Right forelimb (tissue), 1 donor: ENCODE measurements at regions not wholly inside any gene's neighbourhood (a gene's known extent, or its start where the extent isn't known, plus 50 kb on each side); places are given as distances from the start of the nearest gene placed in this dataset.

Experiments used
- DNase-seq: peaks from one replicate; pipeline ENCODE4 v3.0.0-alpha.2; 2018

- no peak for DNase-seq
These were observed 99.3 kb downstream of the METRNL start for GRCh38 chr17:83178533-83179304.

DNA sequence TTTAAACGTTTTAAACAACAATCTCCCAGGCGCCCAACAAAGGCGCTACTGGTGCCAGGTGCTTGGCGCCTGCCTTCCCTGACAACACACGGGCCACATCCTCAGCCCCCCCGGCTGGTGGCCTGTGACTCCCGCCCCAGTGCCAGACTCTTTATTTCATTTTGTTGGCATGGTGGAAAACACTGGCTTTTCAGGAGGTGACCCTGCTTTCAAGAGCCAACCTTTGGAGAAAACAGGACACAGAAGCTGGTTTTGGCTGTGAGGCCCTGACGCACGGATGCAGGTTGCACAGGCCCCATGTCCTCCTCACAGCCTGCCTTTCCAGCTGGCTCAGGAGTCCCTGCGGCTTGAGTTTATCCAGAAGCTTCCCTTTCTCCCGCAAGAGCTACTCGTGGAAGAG lies 100.0 kb downstream of the METRNL start:
- no peak for DNase-seq

- DNase-seq: no peak
These were observed 100.4 kb downstream of the METRNL start for GRCh38 chr17:83179811-83180210.

DNA sequence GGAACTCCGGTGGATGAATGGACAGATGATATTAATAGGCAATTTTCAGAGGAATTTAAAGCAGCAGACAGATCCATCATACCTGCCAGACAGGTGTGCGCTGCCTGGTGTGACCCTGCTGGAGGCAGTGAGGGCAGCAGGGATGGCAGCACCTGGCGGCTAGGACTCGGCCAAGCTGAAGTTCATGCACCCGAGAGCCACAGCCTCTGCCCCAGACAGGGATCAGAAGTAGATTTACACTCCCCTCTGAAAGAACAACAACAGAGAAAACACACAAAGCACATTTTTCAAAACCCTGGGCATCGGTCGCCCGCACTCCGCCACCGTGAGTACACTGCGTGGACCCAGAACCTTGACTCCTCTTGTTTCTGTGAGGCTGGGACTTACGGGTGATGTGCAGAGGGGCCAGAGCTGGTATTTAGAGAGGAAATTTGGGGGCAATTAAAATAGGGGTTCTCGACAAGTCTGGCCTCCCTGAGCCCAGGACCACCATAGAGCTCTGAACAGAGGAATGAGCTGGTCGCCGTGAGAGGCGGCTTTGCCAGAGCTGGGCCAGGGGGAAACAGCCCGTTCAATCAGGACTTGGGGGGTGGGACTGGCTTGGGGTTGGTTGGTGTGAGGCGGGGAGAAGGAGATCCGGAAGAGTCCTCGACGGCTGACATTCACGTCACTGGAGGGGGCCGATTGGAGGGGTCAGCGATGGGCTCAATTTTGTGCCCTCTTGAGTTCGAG lies 101.0 kb downstream of the METRNL start:
- DNase-seq: peak; percentile 38

GRCh38 chr17:83180996-83181481 lies 101.6 kb downstream of the METRNL start:
- DNase-seq: no peak

DNA sequence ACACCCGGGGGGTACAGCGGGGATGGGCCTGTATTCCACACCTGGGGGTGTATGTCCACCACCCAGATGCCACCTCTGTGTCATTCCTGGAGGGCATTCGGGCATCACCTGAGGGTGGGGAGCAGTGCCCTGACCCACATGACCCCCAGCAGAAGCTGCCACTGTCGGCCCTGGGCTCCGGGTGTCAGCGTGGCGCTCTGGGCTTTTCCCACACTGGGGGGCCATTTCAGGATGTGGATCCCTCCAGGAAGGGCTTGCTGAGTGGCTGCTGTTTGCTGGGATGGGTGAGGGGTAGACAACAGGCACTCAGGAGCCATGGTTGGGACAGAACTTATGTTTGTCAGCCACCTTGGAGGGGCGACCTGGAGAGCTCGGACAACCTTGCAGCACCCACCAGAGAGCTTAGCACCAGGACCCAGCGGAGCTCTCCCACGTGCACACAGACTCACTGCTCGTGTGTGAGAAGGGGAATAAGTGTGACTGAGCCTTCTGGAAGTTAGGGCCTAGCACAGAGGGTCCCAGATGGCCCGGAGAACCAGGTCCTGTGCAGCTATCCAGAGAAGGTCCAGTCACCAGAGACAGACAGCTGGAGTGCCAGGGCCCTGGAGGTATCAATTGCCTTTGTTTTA lies 102.7 kb downstream of the METRNL start:
- no peak for DNase-seq

DNA sequence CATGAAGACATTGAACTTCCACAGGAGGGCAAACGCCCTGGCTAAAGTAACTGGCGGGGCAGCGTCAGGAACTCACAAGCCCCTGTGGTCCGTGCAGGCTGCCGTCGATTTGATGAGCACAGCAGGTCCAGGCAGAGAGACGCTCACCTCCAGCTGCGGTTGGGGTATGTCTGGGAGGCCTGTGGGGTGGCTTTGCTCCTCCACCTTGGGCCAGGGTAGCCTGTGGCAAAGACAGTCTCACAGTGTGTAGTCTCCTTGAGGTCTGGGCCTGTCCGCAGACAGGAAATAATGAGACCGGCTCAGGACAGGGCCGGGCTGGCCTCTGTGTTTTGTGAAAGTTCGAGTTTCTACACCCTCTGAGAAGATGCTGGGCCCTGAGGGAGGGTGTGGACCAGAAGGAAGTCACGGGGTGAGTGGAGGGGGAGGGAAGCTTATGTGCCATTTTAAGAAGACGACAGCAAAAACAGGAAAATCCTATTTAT lies 103.3 kb downstream of the METRNL start:
- peak; percentile 44 for DNase-seq

DNA sequence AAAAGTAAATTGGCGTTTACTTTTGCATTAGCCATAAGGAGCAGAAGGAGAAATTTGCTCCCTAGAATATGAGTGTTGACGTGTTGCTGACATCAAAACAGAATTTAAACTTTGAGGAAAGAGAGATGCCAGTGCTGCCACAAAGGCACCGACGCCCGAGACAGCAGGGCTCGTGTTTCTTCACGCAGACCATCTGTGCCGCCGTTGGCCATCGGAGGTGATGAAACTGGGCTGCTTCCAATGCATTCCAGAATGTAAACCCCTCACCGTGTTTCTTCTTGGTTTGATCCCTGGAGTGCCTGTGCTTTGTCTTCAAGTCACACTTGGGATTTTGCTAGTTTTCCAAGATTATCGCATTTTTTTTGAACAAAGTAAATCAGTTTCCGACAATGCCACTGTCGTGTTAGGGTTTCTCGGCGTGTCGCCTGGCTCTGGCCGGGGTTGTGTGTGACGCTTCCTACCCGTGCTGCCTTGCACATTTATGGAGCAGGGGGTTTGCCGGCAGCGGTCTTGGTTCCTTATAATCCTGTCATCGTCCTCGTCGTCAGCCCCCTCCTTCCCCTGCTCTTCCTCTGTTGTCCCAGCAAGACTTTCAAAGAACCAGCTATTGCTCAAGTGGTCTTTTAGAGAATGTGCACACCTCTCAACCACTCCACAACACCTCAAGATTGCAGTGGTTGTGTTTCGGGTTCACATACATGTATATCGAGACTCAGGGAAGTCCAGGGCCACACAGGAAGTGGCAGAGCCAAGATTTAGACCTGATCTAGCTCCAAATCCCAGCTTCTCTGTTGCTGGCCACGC lies 103.9 kb downstream of the METRNL start:
- DNase-seq: no peak

DNA sequence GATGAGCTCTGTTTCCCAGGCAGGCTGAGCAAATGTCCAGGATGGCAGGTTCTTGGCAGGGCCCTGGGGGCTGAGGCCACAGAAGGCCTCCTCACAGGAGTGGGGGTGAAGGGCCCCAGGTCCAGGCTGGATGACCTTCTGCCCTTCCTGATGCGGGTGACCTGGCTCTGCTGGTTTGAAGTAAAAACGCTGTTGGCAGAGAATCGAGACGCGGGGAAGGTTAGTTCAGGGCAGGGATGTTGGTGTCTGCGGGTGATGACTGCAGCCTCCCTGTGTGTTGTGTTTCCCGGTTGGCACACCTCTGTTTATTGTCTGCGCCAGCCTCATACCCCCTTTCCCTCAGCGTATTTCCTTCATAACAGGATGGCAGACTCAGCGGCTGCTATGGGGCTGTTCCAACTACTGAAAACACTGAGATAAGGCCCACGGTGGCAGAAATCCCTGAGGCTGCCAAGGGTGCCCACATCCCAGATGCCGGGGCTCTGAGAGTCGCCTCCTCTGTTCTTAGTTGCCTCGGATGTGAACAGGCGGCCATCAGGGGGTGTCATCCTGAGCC lies 104.6 kb downstream of the METRNL start:
- peak; percentile 35 for DNase-seq

- no peak for DNase-seq
These were observed 105.9 kb downstream of the METRNL start for GRCh38 chr17:83185023-83186002.

- peak; percentile 49 for DNase-seq
These were observed 106.8 kb downstream of the METRNL start for GRCh38 chr17:83186226-83186625.

DNA sequence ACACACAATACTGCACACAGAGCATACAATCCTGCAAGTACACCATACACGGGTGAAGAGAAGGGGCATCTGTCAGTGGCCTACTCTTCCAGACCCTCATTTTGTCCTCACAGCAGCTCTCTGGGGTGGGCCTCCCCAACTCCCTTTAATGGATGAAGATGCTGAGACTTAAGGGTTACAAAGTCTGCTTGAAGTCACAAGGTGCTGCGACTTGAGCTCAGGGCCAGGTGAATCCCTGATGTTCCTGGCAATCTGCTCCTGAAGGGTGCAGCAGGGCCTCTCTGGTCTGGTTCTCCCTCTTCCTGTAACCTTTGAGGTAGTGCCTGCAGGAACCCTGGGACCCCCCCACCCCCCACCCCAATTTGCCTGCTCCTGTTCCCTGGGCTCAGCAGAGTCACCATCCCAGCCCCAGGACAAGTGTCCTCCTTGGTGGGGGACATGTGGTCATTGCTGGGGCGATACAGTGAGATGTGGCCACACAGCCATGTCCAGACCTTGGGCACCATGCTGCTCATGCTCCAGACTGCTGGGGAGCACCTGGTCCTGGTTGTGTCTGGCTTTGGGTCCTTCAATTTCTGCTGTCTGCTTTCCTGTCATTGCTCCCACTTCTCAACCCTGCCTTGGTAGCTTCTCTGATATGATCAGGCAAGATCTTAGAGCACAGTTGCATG lies 107.5 kb downstream of the METRNL start:
- no peak for DNase-seq

DNA sequence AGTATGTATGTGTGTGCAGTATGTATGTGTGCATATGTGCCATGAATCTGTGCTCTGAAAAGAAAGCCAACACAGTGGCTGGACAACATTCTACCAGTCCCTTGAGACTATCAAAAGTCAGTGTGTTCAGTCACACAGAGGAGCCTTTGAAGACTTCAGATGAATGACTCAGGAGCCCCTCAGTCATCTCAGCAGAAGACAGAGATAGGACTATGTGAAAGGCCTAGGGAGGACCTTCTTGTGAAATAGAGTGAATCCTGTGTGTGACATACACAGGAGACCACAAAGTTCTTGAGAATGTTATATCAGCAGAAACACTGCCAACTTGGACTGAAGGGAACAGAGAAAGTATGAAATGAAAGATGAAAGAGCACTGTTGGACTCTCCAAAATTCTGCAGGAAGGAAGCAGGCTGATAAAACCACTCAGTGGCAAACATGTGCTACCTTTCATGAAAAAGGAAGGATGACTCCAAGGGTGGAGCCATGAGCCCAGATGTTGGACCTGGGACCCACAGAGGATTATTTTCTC lies 108.4 kb downstream of the METRNL start:
- DNase-seq: no peak

- peak; percentile 77 for DNase-seq
These were observed 109.9 kb downstream of the METRNL start for GRCh38 chr17:83189044-83190003.

GRCh38 chr17:83190004-83190385 lies 110.6 kb downstream of the METRNL start:
- DNase-seq: no peak

- DNase-seq: no peak
These were observed 111.4 kb downstream of the METRNL start for GRCh38 chr17:83190601-83191387.

- peak; percentile 42 for DNase-seq
These were observed 112.2 kb downstream of the METRNL start for GRCh38 chr17:83191388-83192160.
